Tibial nerve (tissue), 3 donors: ENCODE measurements at regions not wholly inside any gene's neighbourhood (a gene's known extent, or its start where the extent isn't known, plus 50 kb on each side); places are given as distances from the start of the nearest gene placed in this dataset.

Experiments
- CTCF ChIP-seq, 5 experiments: fragments of 200-600 bp in 3 of 5; fragments of 450-650 bp in 2 of 5; sonication (generic) in 3 of 5; IDR thresholded peaks; one replicate each; pipeline ENCODE4 v1.5.1; 2016 to 2019; ENCODE audit warnings: antibody characterized with exemption in 5 of 5, mild to moderate bottlenecking in 3 of 5, moderate library complexity in 2 of 5
- POLR2A ChIP-seq, 2 donors: fragments of 450-650 bp; IDR thresholded peaks; one replicate each; pipeline ENCODE4 v1.6.1; 2017; ENCODE audit warnings: antibody characterized with exemption in 2 of 2, mild to moderate bottlenecking in 2 of 2, moderate library complexity in 2 of 2

GRCh38 chr2:194205568-194206227 lies 1451.3 kb upstream of the SLC39A10 start:
- TF ChIP-seq POLR2A (IDR thresholded peaks at IDR 0.05) (no peak), CTCF (IDR thresholded peaks at IDR 0.05) (no peak)
